ENCODE measurements at regions not wholly inside any gene's neighbourhood (a gene's known extent, or its start where the extent isn't known, plus 50 kb on each side); places are given as distances from the start of the nearest gene placed in this dataset.

GRCh38 chr4:65152205-65152604 is 518.1 kb downstream of the EPHA5 start:
- no peak for TF ChIP-seq POLR2A (IDR thresholded peaks at IDR 0.05)
- no peak for TF ChIP-seq CTCF (IDR thresholded peaks at IDR 0.05)
- no peak overlapping the region for H3K27ac ChIP-seq
- H3K4me1 ChIP-seq = no peaks in the 10 kb centered on the region
- DNase-seq (no peak), ATAC-seq (no peak)
- no peaks in the 10 kb centered on the region for H3K27me3 ChIP-seq
- no peak overlapping the region for H3K4me3 ChIP-seq
- no peaks in the 10 kb centered on the region for H3K9me3 ChIP-seq
- intact Hi-C loops (cut with DNase I) = no loop called here
- no peaks in the 10 kb centered on the region for H3K36me3 ChIP-seq

- DNase-seq (no peak), ATAC-seq (no peak)
- no peaks in the 10 kb centered on the region for H3K9me3 ChIP-seq
- TF ChIP-seq POLR2A (IDR thresholded peaks at IDR 0.05) (no peak), CTCF (IDR thresholded peaks at IDR 0.05) (no peak)
- 60% methylated on average over 1 of the region's 1 CpG for WGBS (ENCODE audit: insufficient coverage, low coverage, low lambda C conversion rate, missing lambda C conversion rate)
- intact Hi-C loops (cut with DNase I) = no loop called here
- H3K4me1 ChIP-seq = no peaks in the 10 kb centered on the region
- H3K36me3 ChIP-seq = no peaks in the 10 kb centered on the region
- H3K27ac ChIP-seq = no peak overlapping the region
- H3K27me3 ChIP-seq = no peaks in the 10 kb centered on the region
- no peak overlapping the region for H3K4me3 ChIP-seq
Observed at GRCh38 chr4:65139998-65140397, 530.3 kb downstream of the EPHA5 start.

GRCh38 chr4:65126200-65126599 is 544.1 kb downstream of the EPHA5 start:
- ATAC-seq (no peak), DNase-seq (no peak)
- intact Hi-C loops (cut with DNase I) = no loop called here
- TF ChIP-seq POLR2A (IDR thresholded peaks at IDR 0.05) (no peak), CTCF (IDR thresholded peaks at IDR 0.05) (no peak)
- no peaks in the 10 kb centered on the region for H3K36me3 ChIP-seq
- no peak overlapping the region for H3K27ac ChIP-seq
- H3K4me3 ChIP-seq = no peak overlapping the region
- 57% methylated on average over 2 of the region's 2 CpGs for WGBS (ENCODE audit: insufficient coverage, low coverage, low lambda C conversion rate, missing lambda C conversion rate)
- H3K27me3 ChIP-seq = no peaks in the 10 kb centered on the region
- H3K9me3 ChIP-seq = no peaks in the 10 kb centered on the region
- no peaks in the 10 kb centered on the region for H3K4me1 ChIP-seq

GRCh38 chr4:65120287-65120686 is 550.0 kb downstream of the EPHA5 start:
- Histone ChIP-seq H3K36me3 (no peaks in the 10 kb centered on the region), H3K27me3 (no peaks in the 10 kb centered on the region), H3K9me3 (no peaks in the 10 kb centered on the region), H3K4me3 (no peak overlapping the region), H3K4me1 (no peaks in the 10 kb centered on the region), H3K27ac (no peak overlapping the region)
- intact Hi-C loops (cut with DNase I) = no loop called here
- DNase-seq = no peak
- TF ChIP-seq POLR2A (IDR thresholded peaks at IDR 0.05) (no peak), CTCF (IDR thresholded peaks at IDR 0.05) (no peak)
- 6% methylated on average over 1 of the region's 1 CpG for WGBS (ENCODE audit: insufficient coverage, low coverage, low lambda C conversion rate, missing lambda C conversion rate)
- no peak for ATAC-seq

- intact Hi-C loops (cut with DNase I) = no loop called here
Observed at GRCh38 chr4:65102419-65102818, 567.9 kb downstream of the EPHA5 start.

More at GRCh38 chr4:65102419-65102818, 567.9 kb downstream of the EPHA5 start:
- no peak overlapping the region for H3K27ac ChIP-seq
- WGBS (ENCODE audit: insufficient coverage, low coverage, low lambda C conversion rate, missing lambda C conversion rate) = 71% methylated on average over 2 of the region's 2 CpGs
- ATAC-seq (no peak), DNase-seq (no peak)
- no peaks in the 10 kb centered on the region for H3K9me3 ChIP-seq
- no peak for TF ChIP-seq CTCF (IDR thresholded peaks at IDR 0.05)
- TF ChIP-seq POLR2A (IDR thresholded peaks at IDR 0.05) = no peak
- H3K36me3 ChIP-seq = no peaks in the 10 kb centered on the region
- H3K27me3 ChIP-seq = no peaks in the 10 kb centered on the region
- H3K4me1 ChIP-seq = no peaks in the 10 kb centered on the region
- H3K4me3 ChIP-seq = no peak overlapping the region

Measured in right lobe of liver (tissue), 6 donors.